ENCODE measurements at regions not wholly inside any gene's neighbourhood (a gene's known extent, or its start where the extent isn't known, plus 50 kb on each side); places are given as distances from the start of the nearest gene placed in this dataset.

DNA sequence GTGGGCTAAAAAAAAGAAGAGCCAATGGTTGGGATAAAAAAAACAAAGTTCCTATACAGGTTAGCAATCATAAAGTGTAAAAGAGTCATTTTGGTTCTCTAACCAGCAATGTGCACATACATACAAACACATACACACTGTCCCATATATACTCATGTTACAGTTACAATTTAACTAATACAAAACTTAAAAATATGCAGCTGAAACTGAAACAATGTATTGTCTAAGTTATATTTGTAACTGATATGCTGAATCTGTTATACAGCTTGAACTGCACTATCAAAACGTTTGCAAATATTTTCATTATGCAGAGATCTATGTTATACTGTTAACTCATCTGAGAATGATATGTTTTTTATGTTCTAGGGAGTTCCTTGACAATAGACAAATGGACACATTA is 173.7 kb downstream of the KLF12 start:
- DNase-seq = no peak

- DNase-seq = no peak
Observed at GRCh38 chr13:73958657-73959397, 175.4 kb downstream of the KLF12 start.

DNA sequence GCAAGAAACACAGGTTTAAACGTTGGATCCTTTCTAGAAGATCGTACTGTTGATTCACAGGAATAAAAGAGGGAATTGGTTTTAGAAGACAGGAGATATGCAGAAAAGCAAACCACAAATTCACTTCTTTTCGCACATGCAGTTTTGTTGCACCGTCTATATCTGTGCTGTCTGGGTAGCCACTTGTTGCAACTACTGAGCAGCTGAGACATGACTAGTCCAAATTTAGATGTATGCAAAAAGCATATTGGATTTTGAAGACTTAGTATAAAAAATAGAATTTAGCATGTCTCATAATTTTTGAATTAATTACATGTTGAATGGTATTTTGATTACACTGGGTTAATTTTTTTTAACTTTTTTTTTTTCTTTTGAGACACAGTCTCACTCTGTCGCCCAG is 176.3 kb downstream of the KLF12 start:
- no peak for DNase-seq

DNA sequence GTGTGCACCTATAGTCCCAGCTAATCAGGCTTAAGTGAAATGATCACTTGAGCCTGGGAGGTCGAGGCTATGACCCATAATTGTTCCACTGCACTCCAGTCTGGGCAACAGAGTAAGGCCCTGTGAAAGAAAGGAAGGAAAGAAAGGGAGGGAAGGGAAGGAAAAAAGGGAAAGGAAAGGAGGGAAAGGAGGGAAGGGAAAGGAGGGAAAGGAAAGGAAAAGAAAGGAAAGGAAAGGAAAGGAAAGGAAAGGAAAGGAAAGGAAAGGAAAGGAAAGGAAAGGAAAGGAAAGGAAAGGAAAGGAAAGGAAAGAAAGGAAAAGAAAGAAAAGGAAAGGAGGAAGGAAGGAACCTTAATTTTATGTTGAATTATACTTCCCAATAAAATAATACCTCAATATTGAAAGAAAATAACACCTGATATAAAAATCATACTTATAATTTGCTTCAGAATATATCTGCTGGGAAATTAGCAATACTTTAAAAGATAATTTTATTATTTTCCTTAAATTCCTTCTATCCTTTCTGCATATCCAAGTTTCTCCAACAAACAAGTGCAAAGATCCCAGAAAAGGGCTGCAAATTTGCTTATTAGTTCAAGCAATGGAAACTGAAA is 177.3 kb downstream of the KLF12 start:
- DNase-seq = no peak

- DNase-seq = no peak
Observed at GRCh38 chr13:73955977-73956500, 178.2 kb downstream of the KLF12 start.

DNA sequence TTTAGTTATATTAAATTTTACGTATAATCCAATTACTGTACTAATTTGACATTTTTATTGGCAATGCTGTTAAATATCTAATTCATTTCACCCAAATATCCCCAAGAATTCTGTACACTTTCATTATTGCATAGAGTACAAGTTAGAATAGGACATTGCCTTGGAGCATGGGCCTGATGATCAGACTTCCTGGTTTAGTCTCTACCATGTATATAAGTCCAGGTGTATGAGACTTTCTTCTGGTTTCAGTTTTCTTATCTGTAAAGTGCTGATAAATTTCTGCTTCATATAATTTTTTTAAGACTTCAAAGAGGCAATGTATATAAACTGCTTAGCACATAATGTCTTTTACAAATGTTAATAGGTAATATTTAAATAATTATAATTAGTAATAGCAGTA is 179.4 kb downstream of the KLF12 start:
- DNase-seq = no peak

DNA sequence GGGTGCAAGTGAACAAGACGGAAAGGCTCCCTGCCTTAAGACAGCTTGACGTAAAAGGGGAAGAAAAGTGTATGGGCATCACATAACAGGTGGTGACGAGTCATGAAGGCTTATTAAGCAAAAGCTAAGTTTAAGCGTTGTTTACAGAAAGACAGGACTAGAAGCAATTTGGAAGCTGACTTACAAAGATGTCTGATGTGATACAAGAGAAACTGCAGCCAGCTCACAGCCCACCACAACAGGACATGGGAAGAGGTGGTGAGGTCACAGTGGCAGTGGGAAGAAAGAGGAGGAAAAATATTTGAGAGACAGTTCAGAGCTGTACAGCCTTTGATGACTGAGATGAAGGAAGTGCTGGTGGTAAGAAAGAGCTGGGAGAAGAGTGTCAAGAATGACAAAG is 181.6 kb downstream of the KLF12 start:
- DNase-seq = no peak

- DNase-seq = no peak
Observed at GRCh38 chr13:73948848-73949529, 185.2 kb downstream of the KLF12 start.

DNA sequence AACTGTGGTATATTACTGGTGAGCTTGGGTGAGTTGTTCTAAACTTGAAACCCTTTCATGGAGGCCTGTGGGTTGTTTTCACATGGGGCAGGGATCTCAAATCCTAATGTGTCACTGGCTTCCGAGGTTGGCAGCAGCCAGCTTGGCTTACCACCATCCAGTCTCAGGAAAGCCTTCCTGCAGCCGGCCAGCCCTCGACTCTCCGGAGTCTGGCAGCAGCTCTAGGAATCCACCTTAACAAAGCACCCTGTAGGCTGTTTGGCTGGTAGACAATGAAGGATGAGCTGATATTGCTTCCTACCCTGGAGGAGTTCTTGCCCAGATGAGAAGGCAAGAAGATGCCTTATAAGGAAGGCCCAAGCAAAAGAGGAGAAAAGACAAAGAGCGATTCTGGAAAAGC is 188.3 kb downstream of the KLF12 start:
- DNase-seq = no peak

GRCh38 chr13:73945382-73945781 is 188.8 kb downstream of the KLF12 start:
- DNase-seq = no peak

- DNase-seq = no peak
Observed at GRCh38 chr13:73943965-73944233, 190.3 kb downstream of the KLF12 start.

- peak in 1 of 2 donors; percentile 64 for DNase-seq
Observed at GRCh38 chr13:73943137-73943964, 190.9 kb downstream of the KLF12 start.

GRCh38 chr13:73941752-73942151 is 192.5 kb downstream of the KLF12 start:
- DNase-seq = no peak

- no peak for DNase-seq
Observed at GRCh38 chr13:73940098-73940497, 194.1 kb downstream of the KLF12 start.

GRCh38 chr13:73939603-73940002 is 194.6 kb downstream of the KLF12 start:
- no peak for DNase-seq

- DNase-seq = no peak
Observed at GRCh38 chr13:73939071-73939380, 195.2 kb downstream of the KLF12 start.

GRCh38 chr13:73938372-73939070 is 195.7 kb downstream of the KLF12 start:
- no peak for DNase-seq

DNA sequence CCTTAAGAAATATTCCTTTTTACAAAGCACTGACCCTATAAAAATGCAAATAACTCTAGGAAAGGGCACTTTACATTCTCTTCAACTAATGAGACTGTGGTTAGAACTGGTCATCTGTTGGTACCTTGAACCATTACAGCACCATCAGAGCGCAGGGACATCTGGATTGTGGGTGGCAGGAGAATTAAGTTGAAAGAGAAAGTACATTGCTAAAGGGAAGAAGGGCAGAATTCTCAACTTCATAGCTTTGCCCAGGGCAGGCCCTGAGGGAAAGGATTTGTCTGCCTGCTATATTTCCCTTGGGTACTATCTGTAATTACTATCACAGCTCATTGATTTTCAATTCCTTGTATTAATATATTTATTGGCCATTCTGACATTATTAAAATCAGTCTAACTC is 196.8 kb downstream of the KLF12 start:
- no peak for DNase-seq

GRCh38 chr13:73935991-73936390 is 198.2 kb downstream of the KLF12 start:
- DNase-seq = no peak

DNA sequence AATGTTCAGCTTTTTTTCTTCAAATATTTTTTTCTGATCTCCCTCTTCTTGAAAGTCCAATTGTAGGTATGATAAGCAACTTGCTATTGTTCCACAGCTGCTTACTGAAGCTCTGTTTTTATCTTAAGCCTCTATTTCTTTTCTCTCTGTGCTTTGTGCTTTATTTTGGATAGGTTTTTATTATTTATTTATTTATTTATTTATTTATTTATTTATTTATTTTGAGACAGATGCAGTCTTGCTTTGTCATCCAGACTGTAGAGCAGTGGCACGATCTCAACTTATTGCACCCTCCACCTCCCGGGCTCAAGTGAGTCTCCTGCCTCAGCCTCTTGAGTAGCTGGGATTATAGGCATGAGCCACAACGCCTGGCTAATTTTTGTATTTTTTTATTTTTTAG is 199.4 kb downstream of the KLF12 start:
- DNase-seq = no peak

DNA sequence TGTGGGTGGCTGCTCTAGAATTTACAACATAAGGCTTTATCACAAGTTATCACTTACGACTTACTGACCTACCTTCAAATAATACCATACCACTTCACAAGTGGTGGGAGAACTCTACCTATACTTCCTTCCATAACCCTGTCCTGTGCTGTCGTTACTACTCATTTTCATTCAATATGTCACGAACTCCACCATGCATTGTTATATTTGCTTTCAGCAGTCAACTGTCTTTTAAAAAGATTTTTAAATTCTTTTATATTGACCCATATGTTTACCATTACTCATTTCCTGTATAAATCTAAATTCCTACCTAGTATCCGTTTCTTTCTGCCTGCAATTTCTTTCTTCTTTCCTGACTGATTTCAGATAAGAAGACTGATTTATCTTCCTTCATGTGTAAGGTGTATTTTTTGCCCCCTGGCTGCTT is 200.0 kb downstream of the KLF12 start:
- no peak for DNase-seq

- DNase-seq = no peak
Observed at GRCh38 chr13:73933795-73934194, 200.4 kb downstream of the KLF12 start.

DNA sequence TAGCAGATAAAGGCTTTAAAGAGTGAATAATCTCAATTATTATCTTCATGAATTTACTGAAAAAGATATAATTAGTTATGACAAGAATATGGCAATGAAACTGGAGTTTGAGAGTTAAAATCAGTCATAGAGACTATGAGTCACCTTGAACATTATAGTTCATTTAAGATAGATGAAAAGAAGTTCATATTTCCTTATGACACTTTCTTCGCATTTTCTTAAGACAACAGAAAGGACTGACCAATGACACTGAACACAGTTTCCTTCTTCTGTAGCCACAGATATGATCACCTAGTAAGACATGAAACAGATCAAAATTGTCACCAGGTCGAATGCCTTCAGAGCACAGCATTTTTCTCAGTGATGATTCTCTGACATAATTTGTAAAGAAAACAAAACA is 202.1 kb downstream of the KLF12 start:
- DNase-seq = no peak
